Ovary (tissue), 7 donors: ENCODE measurements at regions not wholly inside any gene's neighbourhood (a gene's known extent, or its start where the extent isn't known, plus 50 kb on each side); places are given as distances from the start of the nearest gene placed in this dataset.
"Not testable (repeated sequence)": the region's sequence is repeated elsewhere in the genome, so short reads cannot be mapped to it uniquely, and the experiment has no call there.

Experiments used
- DNase-seq, 5 donors: peaks; one replicate each; pipeline ENCODE4 v3.0.0-alpha.2; 2019 to 2020
- H3K27ac ChIP-seq, 2 donors: fragments of 200-600 bp; one replicate each; pipeline versions ENCODE4 v1.5.1 to v1.8.0; 2019 to 2022
- H3K27me3 ChIP-seq: fragments of 200-600 bp; one replicate; pipeline ENCODE4 v1.8.0; 2022
- H3K36me3 ChIP-seq: fragments of 200-600 bp; sonication (generic); one replicate; pipeline ENCODE4 v1.5.1; 2019
- H3K4me1 ChIP-seq: one replicate; pipeline ENCODE4 v1.8.1; 2013; ENCODE audit warnings: mild to moderate bottlenecking, moderate library complexity; ENCODE audit not compliant: insufficient read depth
- H3K4me3 ChIP-seq: fragments of 200-600 bp; sonication (generic); one replicate; pipeline ENCODE4 v1.5.1; 2017
- H3K9me3 ChIP-seq, 2 donors: fragments of 200-600 bp in 1 of 2; sonication (generic) in 1 of 2; one replicate each; pipeline versions ENCODE4 v1.5.1 to v1.8.1; 2013 to 2019; ENCODE audit warnings: mild to moderate bottlenecking in 1 of 2, moderate library complexity in 1 of 2
- EP300 ChIP-seq: sonication (generic); formaldehyde crosslinking; IDR thresholded peaks from one replicate; pipeline ENCODE4 v1.6.1; 2017; ENCODE audit warnings: antibody characterized with exemption
- POLR2A ChIP-seq: fragments of 450-650 bp; IDR thresholded peaks from one replicate; pipeline ENCODE4 v1.6.1; 2017; ENCODE audit warnings: antibody characterized with exemption, mild to moderate bottlenecking, moderate library complexity
- WGBS, 3 donors: extraction: QIAGEN DNeasy Blood & Tissue Kit in 1 of 3; methylation state at CpG; one replicate each; pipeline versions ENCODE4 v1.1.5 to v1.1.7; 2013 to 2017; 5-methylcytosine and 5-hydroxymethylcytosine counted together
- intact Hi-C, 4 donors: fragments of 100-400 bp; cut with DNase I; formaldehyde crosslinking; loops; one replicate each; pipeline versions ENCODE4 v1.11.0 to v1.15.1; 2022 to 2023
- TF ChIP-seq, protein P1 (sequence below), 3 donors: fragments of 450-650 bp in 2 of 3; fragments of 200-600 bp in 1 of 3; IDR thresholded peaks; one replicate each; pipeline versions ENCODE4 v1.5.1 to v1.8.0; 2016 to 2022; ENCODE audit warnings: antibody characterized with exemption in 3 of 3, mild to moderate bottlenecking in 1 of 3
- donor health status: DM: no; HTN: no; CAD: no; lungs with moderate emphysema.
- donor health status: DM: no; HTN: no; CAD: no.
- donor health status: Bipolar disorder and iron deficiency.
- donor health status: DM: no; HTN: no; CAD: no.
- donor health status: DM: yes; HTN: yes; CAD: no.

DNA sequence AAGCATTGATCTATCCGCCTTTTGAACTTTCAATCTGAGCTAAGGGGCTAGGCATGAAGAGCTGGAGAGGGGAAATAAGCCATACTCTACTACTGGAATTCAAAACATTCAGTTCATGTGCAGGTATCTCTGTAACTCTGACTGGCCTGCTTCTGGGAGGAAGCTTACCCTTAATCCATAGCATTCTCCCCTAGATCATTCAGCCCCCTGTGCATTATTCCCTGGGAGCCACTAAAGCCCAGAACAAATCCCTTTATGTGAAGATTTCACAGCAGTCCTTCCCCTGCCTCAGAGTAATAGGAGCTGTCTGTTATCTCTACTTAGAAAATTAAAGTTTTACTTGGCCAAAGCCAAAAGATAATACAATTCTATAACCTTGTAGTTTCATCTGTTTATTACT is 300.7 kb downstream of the SEC16B start:
- H3K27ac ChIP-seq: no peak overlapping the region
- H3K4me3 ChIP-seq: no peak overlapping the region
- WGBS, 3 donors: 74 to 85% (median 83%) methylated on average over 1 of the region's 1 CpG
- intact Hi-C loops: no loop called here
- no peaks in the 10 kb centered on the region for H3K27me3 ChIP-seq
- TF ChIP-seq EP300 (no peak), POLR2A (no peak)
- TF ChIP-seq, protein P1, sequence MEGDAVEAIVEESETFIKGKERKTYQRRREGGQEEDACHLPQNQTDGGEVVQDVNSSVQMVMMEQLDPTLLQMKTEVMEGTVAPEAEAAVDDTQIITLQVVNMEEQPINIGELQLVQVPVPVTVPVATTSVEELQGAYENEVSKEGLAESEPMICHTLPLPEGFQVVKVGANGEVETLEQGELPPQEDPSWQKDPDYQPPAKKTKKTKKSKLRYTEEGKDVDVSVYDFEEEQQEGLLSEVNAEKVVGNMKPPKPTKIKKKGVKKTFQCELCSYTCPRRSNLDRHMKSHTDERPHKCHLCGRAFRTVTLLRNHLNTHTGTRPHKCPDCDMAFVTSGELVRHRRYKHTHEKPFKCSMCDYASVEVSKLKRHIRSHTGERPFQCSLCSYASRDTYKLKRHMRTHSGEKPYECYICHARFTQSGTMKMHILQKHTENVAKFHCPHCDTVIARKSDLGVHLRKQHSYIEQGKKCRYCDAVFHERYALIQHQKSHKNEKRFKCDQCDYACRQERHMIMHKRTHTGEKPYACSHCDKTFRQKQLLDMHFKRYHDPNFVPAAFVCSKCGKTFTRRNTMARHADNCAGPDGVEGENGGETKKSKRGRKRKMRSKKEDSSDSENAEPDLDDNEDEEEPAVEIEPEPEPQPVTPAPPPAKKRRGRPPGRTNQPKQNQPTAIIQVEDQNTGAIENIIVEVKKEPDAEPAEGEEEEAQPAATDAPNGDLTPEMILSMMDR (IDR thresholded peaks at IDR 0.05): no peak
- no peaks in the 10 kb centered on the region for H3K36me3 ChIP-seq
- H3K4me1 ChIP-seq: no peaks in the 10 kb centered on the region
- no peaks in the 10 kb centered on the region for H3K9me3 ChIP-seq
- no peak for DNase-seq

DNA sequence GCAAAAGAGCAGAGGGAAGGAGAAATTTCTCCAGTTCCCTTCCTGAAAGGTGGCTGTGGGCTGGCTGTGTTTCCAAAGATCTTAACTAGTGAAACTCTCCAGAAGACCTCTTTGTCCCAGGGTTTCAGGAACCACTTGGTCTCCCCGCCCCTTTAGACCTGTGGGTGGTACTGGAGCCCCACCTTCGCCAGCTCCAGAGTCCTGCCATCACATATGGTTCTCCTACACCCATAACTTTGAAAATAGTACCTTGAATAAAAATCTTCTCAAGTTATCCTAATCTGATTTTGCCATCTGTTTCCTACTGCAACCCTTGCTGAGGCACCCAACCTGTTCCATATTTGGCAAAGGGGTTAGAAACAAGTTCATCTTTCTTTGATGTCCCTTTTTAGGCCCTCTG is 303.9 kb downstream of the SEC16B start:
- H3K27ac ChIP-seq: no peak overlapping the region
- intact Hi-C loops: no loop called here
- H3K36me3 ChIP-seq: no peaks in the 10 kb centered on the region
- H3K4me1 ChIP-seq: no peaks in the 10 kb centered on the region
- TF ChIP-seq EP300: no peak
- no peak for TF ChIP-seq POLR2A
- H3K9me3 ChIP-seq: no peaks in the 10 kb centered on the region
- no peaks in the 10 kb centered on the region for H3K27me3 ChIP-seq
- H3K4me3 ChIP-seq: no peak overlapping the region
- 83 to 92% (median 89%) methylated on average over 2 of the region's 2 CpGs for whole genome bisulfite sequencing, 3 donors
- no peak for DNase-seq

DNA sequence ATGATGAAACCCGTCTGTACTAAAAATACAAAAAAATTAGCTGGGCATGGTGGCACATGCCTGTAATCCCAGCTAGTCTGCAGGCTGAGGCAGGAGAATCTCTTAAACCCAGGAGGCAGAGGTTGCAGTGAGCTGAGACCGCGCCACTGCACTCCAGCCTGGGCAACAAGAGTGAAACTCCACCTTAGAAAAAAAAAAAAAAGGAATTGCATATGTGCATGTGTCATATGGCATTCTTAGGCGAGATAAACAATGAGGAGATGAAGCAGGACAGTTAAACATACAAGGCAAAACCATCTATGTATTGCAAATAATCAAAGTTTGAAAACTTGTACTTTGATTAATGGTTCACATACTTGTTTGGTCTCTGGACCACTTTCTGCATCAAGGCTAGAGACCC is 305.1 kb downstream of the SEC16B start:
- H3K9me3 ChIP-seq, DNase-seq, intact Hi-C loops, H3K36me3 ChIP-seq, H3K4me3 ChIP-seq, H3K27ac ChIP-seq, H3K27me3 ChIP-seq, H3K4me1 ChIP-seq: not testable (repeated sequence)
- WGBS, 3 donors: 78 to 84% (median 84%) methylated on average over 4 of the region's 4 CpGs

DNA sequence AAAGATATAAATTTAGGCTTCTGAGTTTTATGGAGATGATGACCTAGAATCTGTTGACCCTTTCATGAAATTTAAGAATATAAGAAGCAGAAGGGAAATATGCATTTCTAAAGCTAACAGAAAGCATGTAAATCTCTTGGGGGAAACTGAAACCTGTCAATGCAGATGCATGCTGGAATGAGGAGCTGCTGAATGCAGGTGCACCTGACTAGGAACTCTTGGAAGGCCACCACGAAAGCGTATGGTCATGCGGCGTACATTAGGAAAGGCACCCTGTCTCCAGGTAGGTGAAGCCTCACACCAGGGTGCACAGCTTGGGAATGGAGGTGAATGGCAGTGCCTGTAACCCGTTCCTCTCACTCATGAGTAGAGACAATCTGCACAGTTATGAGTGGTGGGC is 309.7 kb downstream of the SEC16B start:
- no peak for DNase-seq
- H3K27ac ChIP-seq: no peak overlapping the region
- no peaks in the 10 kb centered on the region for H3K4me1 ChIP-seq
- TF ChIP-seq EP300 (no peak), POLR2A (no peak)
- TF ChIP-seq, protein P1 (IDR thresholded peaks at IDR 0.05): no peak
- 80 to 90% (median 88%) methylated on average over 5 of the region's 5 CpGs for WGBS, 3 donors
- H3K27me3 ChIP-seq: no peaks in the 10 kb centered on the region
- no peak overlapping the region for H3K4me3 ChIP-seq
- H3K36me3 ChIP-seq: no peaks in the 10 kb centered on the region
- H3K9me3 ChIP-seq: no peaks in the 10 kb centered on the region
- intact Hi-C loops: no loop called here

DNA sequence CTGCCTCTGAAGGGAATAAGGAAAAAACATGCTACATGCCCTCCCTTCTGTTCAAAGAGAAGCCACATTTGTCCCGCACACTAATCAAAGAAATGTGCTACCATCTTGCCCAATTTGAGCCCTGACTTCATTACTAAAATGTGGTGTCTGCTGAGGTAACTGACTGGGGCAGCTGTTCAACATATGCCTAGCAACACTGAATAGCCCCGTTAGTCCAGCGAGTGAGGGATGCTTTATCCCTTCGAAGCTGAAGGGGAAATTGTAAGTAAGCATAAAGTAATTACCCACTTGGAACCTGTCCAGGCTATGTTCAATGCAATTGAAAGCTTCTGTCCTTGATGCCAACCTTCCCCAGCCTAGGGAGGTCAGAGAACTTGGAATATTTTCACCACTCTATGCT is 310.6 kb downstream of the SEC16B start:
- H3K4me3 ChIP-seq: no peak overlapping the region
- TF ChIP-seq EP300: no peak
- no peak for TF ChIP-seq POLR2A
- TF ChIP-seq, protein P1 (IDR thresholded peaks at IDR 0.05): no peak
- 70 to 75% (median 72%) methylated on average over 4 of the region's 4 CpGs for WGBS, 3 donors
- intact Hi-C loops: no loop called here
- H3K9me3 ChIP-seq: no peaks in the 10 kb centered on the region
- H3K4me1 ChIP-seq: no peaks in the 10 kb centered on the region
- no peak overlapping the region for H3K27ac ChIP-seq
- H3K36me3 ChIP-seq: no peaks in the 10 kb centered on the region
- no peaks in the 10 kb centered on the region for H3K27me3 ChIP-seq
- DNase-seq: no peak

DNA sequence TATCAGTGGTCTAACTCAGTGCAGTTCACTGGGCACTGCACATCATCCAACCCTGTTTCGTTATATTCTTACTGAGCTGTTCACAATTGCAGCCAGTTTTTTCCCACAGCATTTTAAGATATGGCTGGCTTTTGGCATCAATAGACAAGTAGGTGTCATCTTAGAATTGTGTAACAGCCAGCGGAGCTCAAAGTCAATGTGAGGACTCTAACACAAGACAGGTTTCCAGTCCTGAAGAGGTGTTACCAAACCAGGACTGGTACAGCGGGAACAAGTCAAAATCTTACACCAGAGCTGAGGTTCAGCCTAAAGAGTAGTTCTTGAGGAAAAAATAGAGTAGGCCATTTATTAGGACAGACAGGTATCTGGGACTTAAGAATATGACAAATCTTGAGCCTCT is 313.3 kb downstream of the SEC16B start:
- no peaks in the 10 kb centered on the region for H3K9me3 ChIP-seq
- WGBS, 3 donors: 84 to 92% (median 87%) methylated on average over 3 of the region's 3 CpGs
- H3K36me3 ChIP-seq: no peaks in the 10 kb centered on the region
- no peaks in the 10 kb centered on the region for H3K27me3 ChIP-seq
- TF ChIP-seq EP300: no peak
- TF ChIP-seq, protein P1 (IDR thresholded peaks at IDR 0.05): no peak
- DNase-seq: no peak
- H3K4me1 ChIP-seq: no peaks in the 10 kb centered on the region
- intact Hi-C loops: no loop called here
- H3K27ac ChIP-seq: no peak overlapping the region
- no peak overlapping the region for H3K4me3 ChIP-seq
